ENCODE measurements at regions not wholly inside any gene's neighbourhood (a gene's known extent, or its start where the extent isn't known, plus 50 kb on each side); places are given as distances from the start of the nearest gene placed in this dataset.

DNA sequence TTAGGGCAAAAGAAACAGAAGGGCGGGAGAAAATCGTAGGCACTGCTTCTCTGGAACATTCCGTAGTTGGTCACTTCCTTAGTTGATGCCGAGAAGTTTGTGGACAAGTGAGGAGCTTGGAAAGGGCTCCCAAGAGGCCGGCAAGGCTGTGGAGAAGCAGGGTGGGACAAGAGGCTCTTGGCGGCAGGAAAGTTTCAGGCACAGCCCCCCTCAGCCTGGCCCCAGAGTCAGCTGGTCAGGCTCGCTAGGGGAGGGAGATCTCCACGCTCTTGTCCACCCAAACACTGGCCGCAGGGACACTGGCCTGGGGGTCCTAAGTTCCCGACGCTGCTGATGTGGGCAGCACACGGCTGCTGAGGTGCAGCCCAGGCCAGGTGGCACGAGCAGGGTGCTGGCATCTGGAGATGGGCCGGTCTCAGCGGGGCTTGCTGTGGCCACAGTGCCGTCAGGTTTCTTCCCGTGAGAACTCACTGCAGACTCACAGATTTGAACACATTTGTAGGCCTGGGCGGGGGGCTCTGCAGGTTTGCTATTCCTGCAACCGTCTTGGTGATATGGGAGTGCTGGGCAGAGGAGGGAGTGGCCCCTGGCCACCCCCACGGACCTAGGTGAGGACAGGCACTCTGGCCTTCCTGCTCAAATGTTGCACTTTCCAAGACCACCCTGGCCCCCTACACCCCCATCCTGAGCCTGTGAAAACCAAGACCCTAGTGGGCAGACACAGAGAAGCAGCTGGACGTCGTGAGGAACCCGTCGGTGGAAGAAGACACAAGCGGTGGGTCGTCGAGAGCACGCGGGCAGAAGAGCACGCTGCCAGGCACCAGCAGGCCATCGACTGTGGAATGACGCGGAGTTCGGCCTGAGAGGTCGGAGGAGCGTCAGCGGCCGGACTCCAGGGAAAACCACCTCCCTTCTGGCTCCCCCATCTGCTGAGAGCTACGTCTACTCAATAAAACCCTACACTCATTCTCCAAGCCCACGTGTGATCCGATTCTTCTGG, 160.1 kb downstream of the ERMARD start:
- TF ChIP-seq, protein P1, sequence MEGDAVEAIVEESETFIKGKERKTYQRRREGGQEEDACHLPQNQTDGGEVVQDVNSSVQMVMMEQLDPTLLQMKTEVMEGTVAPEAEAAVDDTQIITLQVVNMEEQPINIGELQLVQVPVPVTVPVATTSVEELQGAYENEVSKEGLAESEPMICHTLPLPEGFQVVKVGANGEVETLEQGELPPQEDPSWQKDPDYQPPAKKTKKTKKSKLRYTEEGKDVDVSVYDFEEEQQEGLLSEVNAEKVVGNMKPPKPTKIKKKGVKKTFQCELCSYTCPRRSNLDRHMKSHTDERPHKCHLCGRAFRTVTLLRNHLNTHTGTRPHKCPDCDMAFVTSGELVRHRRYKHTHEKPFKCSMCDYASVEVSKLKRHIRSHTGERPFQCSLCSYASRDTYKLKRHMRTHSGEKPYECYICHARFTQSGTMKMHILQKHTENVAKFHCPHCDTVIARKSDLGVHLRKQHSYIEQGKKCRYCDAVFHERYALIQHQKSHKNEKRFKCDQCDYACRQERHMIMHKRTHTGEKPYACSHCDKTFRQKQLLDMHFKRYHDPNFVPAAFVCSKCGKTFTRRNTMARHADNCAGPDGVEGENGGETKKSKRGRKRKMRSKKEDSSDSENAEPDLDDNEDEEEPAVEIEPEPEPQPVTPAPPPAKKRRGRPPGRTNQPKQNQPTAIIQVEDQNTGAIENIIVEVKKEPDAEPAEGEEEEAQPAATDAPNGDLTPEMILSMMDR (conservative IDR thresholded peaks at IDR 0.05), result no peak
- TF ChIP-seq ZFX (IDR thresholded peaks at IDR 0.05), result no peak

Measured in C4-2B (cell line).